ENCODE measurements at regions not wholly inside any gene's neighbourhood (a gene's known extent, or its start where the extent isn't known, plus 50 kb on each side); places are given as distances from the start of the nearest gene placed in this dataset.

- DNase-seq (ENCODE audit: low spot score): no peak
- TF ChIP-seq, protein P1, sequence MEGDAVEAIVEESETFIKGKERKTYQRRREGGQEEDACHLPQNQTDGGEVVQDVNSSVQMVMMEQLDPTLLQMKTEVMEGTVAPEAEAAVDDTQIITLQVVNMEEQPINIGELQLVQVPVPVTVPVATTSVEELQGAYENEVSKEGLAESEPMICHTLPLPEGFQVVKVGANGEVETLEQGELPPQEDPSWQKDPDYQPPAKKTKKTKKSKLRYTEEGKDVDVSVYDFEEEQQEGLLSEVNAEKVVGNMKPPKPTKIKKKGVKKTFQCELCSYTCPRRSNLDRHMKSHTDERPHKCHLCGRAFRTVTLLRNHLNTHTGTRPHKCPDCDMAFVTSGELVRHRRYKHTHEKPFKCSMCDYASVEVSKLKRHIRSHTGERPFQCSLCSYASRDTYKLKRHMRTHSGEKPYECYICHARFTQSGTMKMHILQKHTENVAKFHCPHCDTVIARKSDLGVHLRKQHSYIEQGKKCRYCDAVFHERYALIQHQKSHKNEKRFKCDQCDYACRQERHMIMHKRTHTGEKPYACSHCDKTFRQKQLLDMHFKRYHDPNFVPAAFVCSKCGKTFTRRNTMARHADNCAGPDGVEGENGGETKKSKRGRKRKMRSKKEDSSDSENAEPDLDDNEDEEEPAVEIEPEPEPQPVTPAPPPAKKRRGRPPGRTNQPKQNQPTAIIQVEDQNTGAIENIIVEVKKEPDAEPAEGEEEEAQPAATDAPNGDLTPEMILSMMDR (IDR thresholded peaks at IDR 0.05): no peak
- no peaks in the 10 kb centered on the region for H3K9me3 ChIP-seq
- H3K27ac ChIP-seq: no peak overlapping the region
- no peaks in the 10 kb centered on the region for H3K36me3 ChIP-seq
- no peak overlapping the region for H3K4me3 ChIP-seq
- H3K4me1 ChIP-seq: no peaks in the 10 kb centered on the region
- H3K27me3 ChIP-seq: no peaks in the 10 kb centered on the region
Measured at GRCh38 chr13:65103351-65103750, 2126.8 kb downstream of the PCDH9 start.

DNA sequence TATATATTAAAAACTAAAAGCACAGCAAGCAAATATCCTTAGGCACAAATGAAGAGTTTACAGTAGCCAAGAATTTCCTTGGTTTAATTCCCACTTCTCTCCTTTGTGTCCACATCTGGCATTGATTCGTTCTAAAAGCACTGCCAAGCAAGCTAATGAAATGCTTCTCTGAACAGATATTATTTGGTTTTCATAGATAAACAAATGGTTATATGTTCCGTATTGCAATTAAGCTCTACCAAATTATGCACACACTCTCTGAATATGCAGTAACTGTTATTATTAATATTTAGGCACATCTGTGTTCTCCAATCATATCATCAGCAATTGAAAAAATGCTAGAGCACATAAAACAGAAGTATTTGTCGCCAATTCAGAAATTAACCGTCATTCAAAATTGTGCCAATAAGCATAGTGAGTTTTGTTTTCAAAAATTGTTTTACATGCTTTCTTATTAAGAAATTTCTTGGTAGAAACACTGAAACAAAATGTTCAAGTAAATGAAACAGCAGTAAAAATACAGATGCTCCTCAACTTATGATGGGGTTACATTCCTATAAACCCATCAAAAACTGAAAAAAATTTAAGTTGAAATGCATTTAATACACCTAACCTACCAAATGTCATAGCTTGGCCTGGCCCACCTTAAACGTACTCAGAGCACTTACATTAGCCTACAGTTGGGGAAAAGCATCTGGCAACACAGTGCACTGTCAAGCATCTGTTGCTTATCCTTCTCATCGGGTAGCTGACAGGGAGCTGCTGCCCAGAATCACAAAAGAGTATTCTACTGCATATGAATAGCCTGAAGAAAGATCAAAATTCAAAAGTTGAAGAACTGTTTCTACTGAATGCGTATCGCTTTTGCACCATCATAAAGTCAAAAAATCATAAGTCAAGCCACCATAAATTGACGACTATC lies 2134.7 kb downstream of the PCDH9 start:
- no peaks in the 10 kb centered on the region for H3K36me3 ChIP-seq
- no peak for DNase-seq (ENCODE audit: low spot score)
- no peaks in the 10 kb centered on the region for H3K27me3 ChIP-seq
- no peak overlapping the region for H3K4me3 ChIP-seq
- TF ChIP-seq, protein P1 (IDR thresholded peaks at IDR 0.05): no peak
- H3K9me3 ChIP-seq: no peaks in the 10 kb centered on the region
- H3K27ac ChIP-seq: no peak overlapping the region
- no peaks in the 10 kb centered on the region for H3K4me1 ChIP-seq

- no peak overlapping the region for H3K4me3 ChIP-seq
- no peaks in the 10 kb centered on the region for H3K4me1 ChIP-seq
- no peaks in the 10 kb centered on the region for H3K36me3 ChIP-seq
- no peak for DNase-seq (ENCODE audit: low spot score)
- TF ChIP-seq, protein P1 (IDR thresholded peaks at IDR 0.05): no peak
- no peaks in the 10 kb centered on the region for H3K27me3 ChIP-seq
- no peak overlapping the region for H3K27ac ChIP-seq
- no peaks in the 10 kb centered on the region for H3K9me3 ChIP-seq
Measured at GRCh38 chr13:65093357-65093756, 2136.8 kb downstream of the PCDH9 start.

DNA sequence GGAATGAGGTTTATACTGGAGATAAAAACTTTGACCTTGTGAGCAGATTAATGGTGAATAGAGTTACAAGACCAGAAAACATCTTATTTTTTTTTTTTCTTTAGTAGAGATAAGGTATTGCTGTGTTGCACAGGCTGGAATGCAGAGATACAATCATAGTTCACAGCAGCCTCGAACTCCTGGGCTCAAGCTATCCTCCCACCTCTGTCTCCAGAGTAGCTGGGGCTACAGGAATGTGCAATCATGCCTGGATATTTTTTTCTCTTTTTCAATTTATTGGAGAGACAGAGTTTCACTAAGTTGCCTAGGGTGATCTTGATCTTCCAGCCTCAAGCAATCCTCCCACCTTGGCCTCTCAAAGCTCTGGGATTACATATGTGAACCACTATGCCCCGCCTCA lies 2139.1 kb downstream of the PCDH9 start:
- no peaks in the 10 kb centered on the region for H3K36me3 ChIP-seq
- H3K27ac ChIP-seq: no peak overlapping the region
- TF ChIP-seq, protein P1 (IDR thresholded peaks at IDR 0.05): no peak
- H3K27me3 ChIP-seq: no peaks in the 10 kb centered on the region
- DNase-seq (ENCODE audit: low spot score): no peak
- no peaks in the 10 kb centered on the region for H3K4me1 ChIP-seq
- H3K9me3 ChIP-seq: no peaks in the 10 kb centered on the region
- no peak overlapping the region for H3K4me3 ChIP-seq

DNA sequence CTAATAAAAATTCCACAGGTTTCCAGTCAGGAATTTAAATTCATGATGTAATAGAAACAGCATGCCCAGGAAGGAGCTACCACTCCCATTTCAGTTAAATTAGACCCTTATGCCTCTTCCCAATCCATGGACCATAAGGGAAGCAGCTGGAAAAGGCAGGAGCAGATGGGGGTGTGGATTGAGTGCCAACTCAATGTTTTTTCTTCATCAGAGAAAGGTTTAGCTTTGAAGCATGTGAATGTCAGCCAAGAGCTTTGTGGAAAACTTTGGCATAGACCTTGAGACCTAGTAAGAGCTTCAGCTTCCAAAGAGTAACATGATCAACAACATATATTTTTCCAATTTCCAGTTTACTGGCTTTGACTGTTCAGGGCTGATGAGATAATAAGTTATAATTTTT lies 2139.9 kb downstream of the PCDH9 start:
- Histone ChIP-seq H3K9me3 (no peaks in the 10 kb centered on the region), H3K27me3 (no peaks in the 10 kb centered on the region), H3K27ac (no peak overlapping the region), H3K4me1 (no peaks in the 10 kb centered on the region), H3K4me3 (no peak overlapping the region), H3K36me3 (no peaks in the 10 kb centered on the region)
- DNase-seq (ENCODE audit: low spot score): no peak
- TF ChIP-seq, protein P1 (IDR thresholded peaks at IDR 0.05): no peak
